Activated T-cell treated with anti-CD3 and anti-CD28 coated beads for 1 hour (primary cell): ENCODE measurements at regions not wholly inside any gene's neighbourhood (a gene's known extent, or its start where the extent isn't known, plus 50 kb on each side); places are given as distances from the start of the nearest gene placed in this dataset.

Experiments
- DNase-seq: peaks from one replicate; pipeline ENCODE4 v3.0.0-alpha.2; 2020; ENCODE audit warnings: low read depth

GRCh38 chr3:193827871-193828270, 234.9 kb downstream of the OPA1 start:
- no peak for DNase-seq

- DNase-seq, result no peak
Observed at GRCh38 chr3:193828477-193828876, 235.5 kb downstream of the OPA1 start.

GRCh38 chr3:193829781-193830180, 236.8 kb downstream of the OPA1 start:
- DNase-seq, result no peak

- DNase-seq, result no peak
Observed at GRCh38 chr3:193830791-193831191, 237.8 kb downstream of the OPA1 start.

GRCh38 chr3:193831495-193832455, 238.8 kb downstream of the OPA1 start:
- DNase-seq, result no peak

- DNase-seq, result no peak
Observed at GRCh38 chr3:193832833-193833413, 239.9 kb downstream of the OPA1 start.

GRCh38 chr3:193833592-193833991, 240.6 kb downstream of the OPA1 start:
- no peak for DNase-seq

GRCh38 chr3:193835414-193835813, 242.4 kb downstream of the OPA1 start:
- no peak for DNase-seq

- no peak for DNase-seq
Observed at GRCh38 chr3:193836511-193836910, 243.5 kb downstream of the OPA1 start.

- no peak for DNase-seq
Observed at GRCh38 chr3:193836918-193837317, 243.9 kb downstream of the OPA1 start.

GRCh38 chr3:193837347-193837827, 244.4 kb downstream of the OPA1 start:
- DNase-seq, result no peak

- DNase-seq, result no peak
Observed at GRCh38 chr3:193840111-193840641, 247.2 kb downstream of the OPA1 start.

- DNase-seq, result no peak
Observed at GRCh38 chr3:193841581-193841980, 248.6 kb downstream of the OPA1 start.

- DNase-seq, result no peak
Observed at GRCh38 chr3:193842029-193842798, 249.2 kb downstream of the OPA1 start.

- DNase-seq, result no peak
Observed at GRCh38 chr3:193842832-193843473, 249.9 kb downstream of the OPA1 start.

GRCh38 chr3:193843474-193844301, 250.7 kb downstream of the OPA1 start:
- no peak for DNase-seq

GRCh38 chr3:193844472-193844871, 251.5 kb downstream of the OPA1 start:
- DNase-seq, result no peak

GRCh38 chr3:193845144-193845543, 252.1 kb downstream of the OPA1 start:
- DNase-seq, result no peak

GRCh38 chr3:193846569-193846968, 253.6 kb downstream of the OPA1 start:
- no peak for DNase-seq

GRCh38 chr3:193847402-193847801, 254.4 kb downstream of the OPA1 start:
- no peak for DNase-seq

- DNase-seq, result no peak
Observed at GRCh38 chr3:193848547-193848946, 255.5 kb downstream of the OPA1 start.
